Calu3 (cell line): ENCODE measurements at regions not wholly inside any gene's neighbourhood (a gene's known extent, or its start where the extent isn't known, plus 50 kb on each side); places are given as distances from the start of the nearest gene placed in this dataset.

Experiments
- BruUV-seq: library from RNA; stranded (reverse); fragments of 400-500 nt; replicated peaks from 2 replicates; lab custom pipeline; 2021; lab: Mats Ljungman, UMichigan
- CTCF ChIA-PET: fragments of 300-600 bp; sonication (Branson Sonifier 250); formaldehyde crosslinking; loops from one replicate; lab custom pipeline; 2022; ENCODE audit warnings: antibody characterized with exemption; lab: Charles Lee
- DNase-seq: peaks from one replicate; pipeline ENCODE4 v3.0.0; 2022
- H3K27ac Mint-ChIP-seq: one replicate; pipeline ENCODE4 v1.8.0; 2022; ENCODE audit warnings: mixed read lengths; ENCODE audit not compliant: unreplicated experiment
- H3K27me3 Mint-ChIP-seq: one replicate; pipeline ENCODE4 v1.8.0; 2022; ENCODE audit warnings: mixed read lengths; ENCODE audit not compliant: unreplicated experiment
- H3K36me3 Mint-ChIP-seq: one replicate; pipeline ENCODE4 v1.8.0; 2022; ENCODE audit warnings: mild to moderate bottlenecking, moderate library complexity, mixed read lengths; ENCODE audit not compliant: insufficient read depth, unreplicated experiment
- H3K4me1 Mint-ChIP-seq: one replicate; pipeline ENCODE4 v1.8.0; 2022; ENCODE audit warnings: mild to moderate bottlenecking, low read depth, mixed read lengths; ENCODE audit not compliant: unreplicated experiment
- H3K4me3 Mint-ChIP-seq: one replicate; pipeline ENCODE4 v1.8.0; 2022; ENCODE audit warnings: mild to moderate bottlenecking, low read depth, moderate library complexity, mixed read lengths; ENCODE audit not compliant: unreplicated experiment
- H3K9me3 Mint-ChIP-seq: one replicate; pipeline ENCODE4 v1.8.0; 2022; ENCODE audit warnings: low read depth, mixed read lengths; ENCODE audit not compliant: unreplicated experiment
- CTCF ChIP-seq: fragments of 200-600 bp; IDR thresholded peaks from one replicate; pipeline ENCODE4 v1.8.0; 2022; ENCODE audit warnings: antibody characterized with exemption; ENCODE audit not compliant: unreplicated experiment
- intact Hi-C: fragments of 100-400 bp; cut with micrococcal nuclease; formaldehyde crosslinking; loops from one replicate; pipeline ENCODE4 v1.10.0; 2022; ENCODE audit not compliant: unreplicated experiment

- intact Hi-C loops: no loop called here
- Mint-ChIP-seq H3K4me3 (no peak overlapping the region), H3K4me1 (no peaks in the 10 kb centered on the region), H3K27ac (no peak overlapping the region), H3K27me3 (no peaks in the 10 kb centered on the region), H3K36me3 (no peaks in the 10 kb centered on the region), H3K9me3 (no peaks in the 10 kb centered on the region)
- BruUV-seq: no TSS peak
- no peak for TF ChIP-seq CTCF
- CTCF ChIA-PET: no interaction called here
- DNase-seq: no peak
These were observed 102.2 kb downstream of the SNAPC1 start for GRCh38 chr14:61864329-61864898.

- H3K4me1 Mint-ChIP-seq: no peaks in the 10 kb centered on the region
- H3K4me3 Mint-ChIP-seq: no peak overlapping the region
- peak overlapping the region; percentile 68 for H3K27ac Mint-ChIP-seq
- H3K36me3 Mint-ChIP-seq: no peaks in the 10 kb centered on the region
- CTCF ChIA-PET: interaction anchor here (0.7 kb wide), 1 partner anchor 47 kb away, joined by 3 read pairs; no protein-coding TSS in a partner anchor
- intact Hi-C loops: no loop called here
- peaks cover 12% of the 10 kb centered on the region for H3K9me3 Mint-ChIP-seq
- no peaks in the 10 kb centered on the region for H3K27me3 Mint-ChIP-seq
- TF ChIP-seq CTCF: no peak
- peak; percentile 9 for DNase-seq
- BruUV-seq: no TSS peak
These were observed 105.0 kb downstream of the SNAPC1 start for GRCh38 chr14:61866932-61867920.

- H3K4me1 Mint-ChIP-seq: no peaks in the 10 kb centered on the region
- intact Hi-C loops: no loop called here
- H3K27ac Mint-ChIP-seq: no peak overlapping the region
- H3K4me3 Mint-ChIP-seq: no peak overlapping the region
- H3K27me3 Mint-ChIP-seq: no peaks in the 10 kb centered on the region
- no peaks in the 10 kb centered on the region for H3K36me3 Mint-ChIP-seq
- peaks cover 12% of the 10 kb centered on the region for H3K9me3 Mint-ChIP-seq
- TF ChIP-seq CTCF: no peak
- CTCF ChIA-PET: no interaction called here
- DNase-seq: no peak
- no TSS peak for BruUV-seq
These were observed 106.6 kb downstream of the SNAPC1 start for GRCh38 chr14:61868846-61869245.

- CTCF ChIA-PET: no interaction called here
- H3K27me3 Mint-ChIP-seq: no peaks in the 10 kb centered on the region
- no TSS peak for BruUV-seq
- DNase-seq: no peak
- H3K36me3 Mint-ChIP-seq: no peaks in the 10 kb centered on the region
- no peak overlapping the region for H3K27ac Mint-ChIP-seq
- H3K4me1 Mint-ChIP-seq: no peaks in the 10 kb centered on the region
- peaks cover 12% of the 10 kb centered on the region for H3K9me3 Mint-ChIP-seq
- no peak for TF ChIP-seq CTCF
- intact Hi-C loops: no loop called here
- no peak overlapping the region for H3K4me3 Mint-ChIP-seq
These were observed 107.9 kb downstream of the SNAPC1 start for GRCh38 chr14:61870163-61870562.
